Body of pancreas (tissue), 4 donors: ENCODE measurements at regions not wholly inside any gene's neighbourhood (a gene's known extent, or its start where the extent isn't known, plus 50 kb on each side); places are given as distances from the start of the nearest gene placed in this dataset.

Source experiments
- POLR2A ChIP-seq, 3 donors: fragments of 450-650 bp; IDR thresholded peaks; one replicate each; pipeline ENCODE4 v1.6.1; 2016; ENCODE audit warnings: antibody characterized with exemption in 3 of 3, mild to moderate bottlenecking in 2 of 3
- TF ChIP-seq, protein P1 (sequence below), 7 experiments: fragments of 450-650 bp in 4 of 7; fragments of 200-600 bp in 3 of 7; sonication (generic) in 3 of 7; IDR thresholded peaks; one replicate each; pipeline ENCODE4 v1.5.1; 2016 to 2019; ENCODE audit warnings: antibody characterized with exemption in 7 of 7

DNA sequence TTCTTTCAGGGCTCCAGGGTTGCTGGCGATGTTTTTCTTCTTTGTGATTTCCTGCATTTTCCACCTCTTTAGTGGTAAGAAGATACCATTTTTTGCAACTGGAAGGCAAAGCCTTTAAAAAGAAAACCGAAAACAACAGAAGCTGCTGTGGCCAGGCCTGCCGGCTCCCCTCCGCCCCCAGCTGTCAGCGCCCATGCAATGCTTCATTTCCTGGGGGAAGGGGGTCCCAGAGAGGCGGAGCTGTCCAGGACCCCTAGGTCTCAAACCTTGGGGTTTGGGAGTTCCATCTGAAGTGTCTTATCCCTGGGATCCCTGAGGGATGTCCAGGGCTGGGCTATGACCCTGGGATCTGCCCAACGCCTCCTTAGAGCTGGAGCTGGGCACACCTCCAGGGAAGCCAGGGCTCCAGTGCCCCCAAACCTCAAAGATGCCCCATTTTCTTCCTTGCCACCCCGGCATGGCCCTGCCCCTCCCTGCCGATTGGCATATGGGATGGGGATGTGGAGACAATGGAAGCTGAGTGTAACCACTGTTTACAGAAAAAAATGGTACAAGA, 257.2 kb upstream of the MVB12B start:
- TF ChIP-seq, protein P1, sequence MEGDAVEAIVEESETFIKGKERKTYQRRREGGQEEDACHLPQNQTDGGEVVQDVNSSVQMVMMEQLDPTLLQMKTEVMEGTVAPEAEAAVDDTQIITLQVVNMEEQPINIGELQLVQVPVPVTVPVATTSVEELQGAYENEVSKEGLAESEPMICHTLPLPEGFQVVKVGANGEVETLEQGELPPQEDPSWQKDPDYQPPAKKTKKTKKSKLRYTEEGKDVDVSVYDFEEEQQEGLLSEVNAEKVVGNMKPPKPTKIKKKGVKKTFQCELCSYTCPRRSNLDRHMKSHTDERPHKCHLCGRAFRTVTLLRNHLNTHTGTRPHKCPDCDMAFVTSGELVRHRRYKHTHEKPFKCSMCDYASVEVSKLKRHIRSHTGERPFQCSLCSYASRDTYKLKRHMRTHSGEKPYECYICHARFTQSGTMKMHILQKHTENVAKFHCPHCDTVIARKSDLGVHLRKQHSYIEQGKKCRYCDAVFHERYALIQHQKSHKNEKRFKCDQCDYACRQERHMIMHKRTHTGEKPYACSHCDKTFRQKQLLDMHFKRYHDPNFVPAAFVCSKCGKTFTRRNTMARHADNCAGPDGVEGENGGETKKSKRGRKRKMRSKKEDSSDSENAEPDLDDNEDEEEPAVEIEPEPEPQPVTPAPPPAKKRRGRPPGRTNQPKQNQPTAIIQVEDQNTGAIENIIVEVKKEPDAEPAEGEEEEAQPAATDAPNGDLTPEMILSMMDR (IDR thresholded peaks at IDR 0.05) = no peak
- TF ChIP-seq POLR2A (IDR thresholded peaks at IDR 0.05) = no peak
